HL-60 (cell line): ENCODE measurements at regions not wholly inside any gene's neighbourhood (a gene's known extent, or its start where the extent isn't known, plus 50 kb on each side); places are given as distances from the start of the nearest gene placed in this dataset.

Experiments
- DNase-seq, 2 experiments: peaks; one replicate each; pipeline ENCODE4 v3.0.0-alpha.2; 2010 to 2020; ENCODE audit warnings: low read depth in 1 of 2, low spot score in 1 of 2
- H3K27ac ChIP-seq: fragments of 250-450 bp; sonication (Bioruptor Pico); replicated peaks from 2 replicates; pipeline ENCODE4 v1.5.1; 2020; ENCODE audit warnings: mild to moderate bottlenecking, moderate library complexity
- H3K27me3 ChIP-seq: fragments of 250-450 bp; sonication (Bioruptor Pico); 2 replicates; pipeline ENCODE4 v1.5.1; 2021; ENCODE audit warnings: mild to moderate bottlenecking, moderate library complexity; ENCODE audit not compliant: insufficient read depth, poor library complexity, severe bottlenecking
- H3K4me3 ChIP-seq: replicated peaks from 2 replicates; pipeline ENCODE4 v1.5.1; 2011; ENCODE audit warnings: mild to moderate bottlenecking, control low read depth, low read length; ENCODE audit not compliant: insufficient read depth
- GABPA ChIP-seq: IDR thresholded peaks from 2 replicates; pipeline ENCODE4 v1.6.1; 2012; ENCODE audit warnings: low read depth
- POLR2AphosphoS5 ChIP-seq: IDR thresholded peaks from 2 replicates; pipeline ENCODE4 v1.6.1; 2012; ENCODE audit warnings: low read depth
- SPI1 ChIP-seq: IDR thresholded peaks from 2 replicates; pipeline ENCODE4 v1.6.1; 2012; ENCODE audit warnings: low read depth, mild to moderate bottlenecking, borderline replicate concordance
- TF ChIP-seq, protein P1 (sequence below): IDR thresholded peaks from 2 replicates; pipeline ENCODE4 v1.6.1; 2012; ENCODE audit warnings: low read depth; ENCODE audit not compliant: insufficient replicate concordance
- TF ChIP-seq, protein P2 (sequence below): IDR thresholded peaks from one replicate; pipeline ENCODE4 v1.5.1; 2011; ENCODE audit warnings: low read length, control low read depth, inconsistent platforms; ENCODE audit not compliant: insufficient read depth

DNA sequence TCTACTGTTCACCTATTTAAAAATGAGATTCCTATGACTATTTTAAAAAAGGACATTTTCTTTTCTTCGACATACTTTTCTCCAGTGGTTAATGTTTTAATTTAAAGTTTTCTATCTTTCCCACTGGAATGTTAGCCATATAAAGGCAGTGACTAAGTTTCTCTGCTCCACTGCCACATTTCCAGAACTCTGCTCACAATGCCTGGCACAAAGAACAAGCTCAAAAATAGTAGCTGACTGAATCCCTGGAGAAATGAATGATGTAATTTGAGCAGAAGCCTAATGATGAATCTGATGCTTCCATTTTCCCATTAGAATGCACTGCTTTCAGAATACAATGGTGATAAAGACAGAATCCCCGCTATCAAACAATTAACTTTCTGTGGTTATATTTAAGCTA lies 817.8 kb downstream of the MTRR start:
- Histone ChIP-seq H3K27ac (no peak overlapping the region), H3K27me3 (no peaks in the 10 kb centered on the region), H3K4me3 (no peak overlapping the region)
- TF ChIP-seq SPI1 (no peak), GABPA (no peak), POLR2AphosphoS5 (no peak)
- TF ChIP-seq, protein P1, sequence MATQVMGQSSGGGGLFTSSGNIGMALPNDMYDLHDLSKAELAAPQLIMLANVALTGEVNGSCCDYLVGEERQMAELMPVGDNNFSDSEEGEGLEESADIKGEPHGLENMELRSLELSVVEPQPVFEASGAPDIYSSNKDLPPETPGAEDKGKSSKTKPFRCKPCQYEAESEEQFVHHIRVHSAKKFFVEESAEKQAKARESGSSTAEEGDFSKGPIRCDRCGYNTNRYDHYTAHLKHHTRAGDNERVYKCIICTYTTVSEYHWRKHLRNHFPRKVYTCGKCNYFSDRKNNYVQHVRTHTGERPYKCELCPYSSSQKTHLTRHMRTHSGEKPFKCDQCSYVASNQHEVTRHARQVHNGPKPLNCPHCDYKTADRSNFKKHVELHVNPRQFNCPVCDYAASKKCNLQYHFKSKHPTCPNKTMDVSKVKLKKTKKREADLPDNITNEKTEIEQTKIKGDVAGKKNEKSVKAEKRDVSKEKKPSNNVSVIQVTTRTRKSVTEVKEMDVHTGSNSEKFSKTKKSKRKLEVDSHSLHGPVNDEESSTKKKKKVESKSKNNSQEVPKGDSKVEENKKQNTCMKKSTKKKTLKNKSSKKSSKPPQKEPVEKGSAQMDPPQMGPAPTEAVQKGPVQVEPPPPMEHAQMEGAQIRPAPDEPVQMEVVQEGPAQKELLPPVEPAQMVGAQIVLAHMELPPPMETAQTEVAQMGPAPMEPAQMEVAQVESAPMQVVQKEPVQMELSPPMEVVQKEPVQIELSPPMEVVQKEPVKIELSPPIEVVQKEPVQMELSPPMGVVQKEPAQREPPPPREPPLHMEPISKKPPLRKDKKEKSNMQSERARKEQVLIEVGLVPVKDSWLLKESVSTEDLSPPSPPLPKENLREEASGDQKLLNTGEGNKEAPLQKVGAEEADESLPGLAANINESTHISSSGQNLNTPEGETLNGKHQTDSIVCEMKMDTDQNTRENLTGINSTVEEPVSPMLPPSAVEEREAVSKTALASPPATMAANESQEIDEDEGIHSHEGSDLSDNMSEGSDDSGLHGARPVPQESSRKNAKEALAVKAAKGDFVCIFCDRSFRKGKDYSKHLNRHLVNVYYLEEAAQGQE = no peak
- TF ChIP-seq, protein P2, sequence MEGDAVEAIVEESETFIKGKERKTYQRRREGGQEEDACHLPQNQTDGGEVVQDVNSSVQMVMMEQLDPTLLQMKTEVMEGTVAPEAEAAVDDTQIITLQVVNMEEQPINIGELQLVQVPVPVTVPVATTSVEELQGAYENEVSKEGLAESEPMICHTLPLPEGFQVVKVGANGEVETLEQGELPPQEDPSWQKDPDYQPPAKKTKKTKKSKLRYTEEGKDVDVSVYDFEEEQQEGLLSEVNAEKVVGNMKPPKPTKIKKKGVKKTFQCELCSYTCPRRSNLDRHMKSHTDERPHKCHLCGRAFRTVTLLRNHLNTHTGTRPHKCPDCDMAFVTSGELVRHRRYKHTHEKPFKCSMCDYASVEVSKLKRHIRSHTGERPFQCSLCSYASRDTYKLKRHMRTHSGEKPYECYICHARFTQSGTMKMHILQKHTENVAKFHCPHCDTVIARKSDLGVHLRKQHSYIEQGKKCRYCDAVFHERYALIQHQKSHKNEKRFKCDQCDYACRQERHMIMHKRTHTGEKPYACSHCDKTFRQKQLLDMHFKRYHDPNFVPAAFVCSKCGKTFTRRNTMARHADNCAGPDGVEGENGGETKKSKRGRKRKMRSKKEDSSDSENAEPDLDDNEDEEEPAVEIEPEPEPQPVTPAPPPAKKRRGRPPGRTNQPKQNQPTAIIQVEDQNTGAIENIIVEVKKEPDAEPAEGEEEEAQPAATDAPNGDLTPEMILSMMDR = no peak
- no peak for DNase-seq

DNA sequence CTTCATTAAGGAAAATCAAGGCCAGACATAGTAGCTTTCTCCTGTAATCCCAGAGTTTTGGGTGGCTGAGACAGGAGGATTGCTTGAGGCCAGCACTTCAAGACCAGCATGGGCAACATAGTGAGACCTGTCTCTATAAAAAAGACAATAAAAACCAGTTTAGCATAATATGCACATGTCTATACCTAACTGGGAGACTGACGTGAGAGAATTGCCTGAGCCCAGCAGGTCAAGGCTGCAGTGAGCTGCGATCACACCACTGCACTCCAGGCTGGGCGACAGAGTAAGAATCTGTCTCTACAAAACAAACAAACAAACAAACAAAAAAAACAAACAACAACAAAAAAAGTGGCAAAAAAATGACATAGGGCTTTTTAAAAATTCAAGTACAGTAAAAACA lies 820.8 kb downstream of the MTRR start:
- TF ChIP-seq POLR2AphosphoS5 (no peak), GABPA (no peak), SPI1 (no peak)
- TF ChIP-seq, protein P2 = no peak
- TF ChIP-seq, protein P1 = no peak
- H3K4me3 ChIP-seq = no peak overlapping the region
- no peaks in the 10 kb centered on the region for H3K27me3 ChIP-seq
- DNase-seq = no peak
- H3K27ac ChIP-seq = no peak overlapping the region

DNA sequence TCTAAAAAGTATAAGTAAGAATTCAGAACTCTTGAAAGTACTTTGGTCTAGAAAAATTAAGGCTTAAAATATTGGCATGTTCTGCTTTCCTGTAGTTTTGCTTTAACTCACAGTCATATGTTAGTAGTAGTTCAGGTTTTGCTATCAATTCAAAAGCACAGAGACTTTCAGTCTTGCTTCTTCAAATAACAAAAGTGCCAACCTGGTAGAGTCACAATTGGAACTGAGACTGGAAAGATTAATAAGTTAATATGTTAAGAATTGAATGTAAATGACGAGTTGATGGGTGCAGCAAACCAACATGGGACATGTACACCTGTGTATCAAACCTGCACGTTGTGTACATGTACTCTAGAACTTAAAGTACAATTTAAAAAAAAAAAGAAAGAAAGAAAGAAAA lies 822.3 kb downstream of the MTRR start:
- TF ChIP-seq, protein P2 = no peak
- TF ChIP-seq GABPA = no peak
- TF ChIP-seq POLR2AphosphoS5 = no peak
- Histone ChIP-seq H3K27me3 (no peaks in the 10 kb centered on the region), H3K27ac (no peak overlapping the region), H3K4me3 (no peak overlapping the region)
- DNase-seq = no peak

DNA sequence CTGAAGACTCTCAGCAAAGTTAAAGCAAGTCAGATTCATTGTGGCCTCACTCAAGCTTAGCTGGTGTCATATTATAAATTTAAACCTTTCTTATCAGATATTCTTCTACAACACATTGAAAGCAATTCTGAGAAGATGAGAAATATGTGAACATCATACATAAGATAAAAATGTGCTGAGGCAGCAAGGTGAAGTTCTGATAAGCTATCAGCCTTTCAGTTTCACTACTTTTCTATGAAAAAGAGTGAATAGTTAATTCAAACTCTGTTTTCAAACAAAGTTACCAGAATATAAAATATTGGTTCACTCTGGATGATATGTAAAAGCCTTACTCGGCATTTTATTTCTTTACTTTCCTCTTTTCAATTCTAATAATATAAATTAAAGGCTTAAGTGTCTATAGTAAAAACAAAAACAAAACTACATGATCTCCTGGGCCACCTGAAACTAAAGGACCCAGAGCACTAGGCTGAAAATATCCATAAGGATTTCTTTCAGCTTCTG lies 824.4 kb downstream of the MTRR start:
- no peak for DNase-seq
- no peaks in the 10 kb centered on the region for H3K27me3 ChIP-seq
- H3K27ac ChIP-seq = no peak overlapping the region
- no peak for TF ChIP-seq GABPA
- TF ChIP-seq, protein P2 = no peak
- no peak for TF ChIP-seq SPI1
- TF ChIP-seq, protein P1 = no peak
- no peak for TF ChIP-seq POLR2AphosphoS5
- no peak overlapping the region for H3K4me3 ChIP-seq
